ENCODE measurements at regions not wholly inside any gene's neighbourhood (a gene's known extent, or its start where the extent isn't known, plus 50 kb on each side); places are given as distances from the start of the nearest gene placed in this dataset.

DNA sequence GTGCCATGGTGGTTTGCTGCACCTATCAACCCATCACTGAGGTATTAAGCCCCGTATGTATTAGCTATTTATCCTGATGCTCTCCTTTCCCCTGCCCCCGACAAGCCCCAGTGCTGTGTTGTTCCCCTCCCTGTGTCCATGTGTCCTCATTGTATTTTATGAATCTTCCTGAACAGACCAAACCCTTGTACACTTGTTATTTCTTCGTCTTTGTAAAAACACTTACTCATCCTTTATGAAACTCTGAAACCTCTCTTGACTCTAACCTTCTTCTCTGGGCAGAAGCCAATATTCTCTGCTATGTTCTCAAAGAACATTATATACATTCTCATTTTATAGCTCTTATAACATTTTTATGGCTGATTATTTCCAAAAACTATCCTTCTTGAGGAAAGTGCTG lies 746.9 kb downstream of the EFNB2 start:
- H3K4me3 ChIP-seq (ENCODE audit: low read depth, low read length), result no peak overlapping the region
- TF ChIP-seq, protein P1, sequence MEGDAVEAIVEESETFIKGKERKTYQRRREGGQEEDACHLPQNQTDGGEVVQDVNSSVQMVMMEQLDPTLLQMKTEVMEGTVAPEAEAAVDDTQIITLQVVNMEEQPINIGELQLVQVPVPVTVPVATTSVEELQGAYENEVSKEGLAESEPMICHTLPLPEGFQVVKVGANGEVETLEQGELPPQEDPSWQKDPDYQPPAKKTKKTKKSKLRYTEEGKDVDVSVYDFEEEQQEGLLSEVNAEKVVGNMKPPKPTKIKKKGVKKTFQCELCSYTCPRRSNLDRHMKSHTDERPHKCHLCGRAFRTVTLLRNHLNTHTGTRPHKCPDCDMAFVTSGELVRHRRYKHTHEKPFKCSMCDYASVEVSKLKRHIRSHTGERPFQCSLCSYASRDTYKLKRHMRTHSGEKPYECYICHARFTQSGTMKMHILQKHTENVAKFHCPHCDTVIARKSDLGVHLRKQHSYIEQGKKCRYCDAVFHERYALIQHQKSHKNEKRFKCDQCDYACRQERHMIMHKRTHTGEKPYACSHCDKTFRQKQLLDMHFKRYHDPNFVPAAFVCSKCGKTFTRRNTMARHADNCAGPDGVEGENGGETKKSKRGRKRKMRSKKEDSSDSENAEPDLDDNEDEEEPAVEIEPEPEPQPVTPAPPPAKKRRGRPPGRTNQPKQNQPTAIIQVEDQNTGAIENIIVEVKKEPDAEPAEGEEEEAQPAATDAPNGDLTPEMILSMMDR (IDR thresholded peaks at IDR 0.05; ENCODE audit: control insufficient read depth, extremely low read depth, insufficient read depth), result no peak
- DNase-seq (ENCODE audit: low read depth), result no peak

GRCh38 chr13:105787632-105788031 lies 747.8 kb downstream of the EFNB2 start:
- no peak overlapping the region for H3K4me3 ChIP-seq (ENCODE audit: low read depth, low read length)
- DNase-seq (ENCODE audit: low read depth), result peak; percentile 81
- TF ChIP-seq, protein P1 (IDR thresholded peaks at IDR 0.05; ENCODE audit: control insufficient read depth, extremely low read depth, insufficient read depth), result no peak

GRCh38 chr13:105785436-105785835 lies 750.0 kb downstream of the EFNB2 start:
- TF ChIP-seq, protein P1 (IDR thresholded peaks at IDR 0.05; ENCODE audit: control insufficient read depth, extremely low read depth, insufficient read depth), result no peak
- DNase-seq (ENCODE audit: low read depth), result no peak
- H3K4me3 ChIP-seq (ENCODE audit: low read depth, low read length), result no peak overlapping the region

GRCh38 chr13:105783261-105783660 lies 752.2 kb downstream of the EFNB2 start:
- DNase-seq (ENCODE audit: low read depth), result no peak
- TF ChIP-seq, protein P1 (IDR thresholded peaks at IDR 0.05; ENCODE audit: control insufficient read depth, extremely low read depth, insufficient read depth), result no peak
- no peak overlapping the region for H3K4me3 ChIP-seq (ENCODE audit: low read depth, low read length)

DNA sequence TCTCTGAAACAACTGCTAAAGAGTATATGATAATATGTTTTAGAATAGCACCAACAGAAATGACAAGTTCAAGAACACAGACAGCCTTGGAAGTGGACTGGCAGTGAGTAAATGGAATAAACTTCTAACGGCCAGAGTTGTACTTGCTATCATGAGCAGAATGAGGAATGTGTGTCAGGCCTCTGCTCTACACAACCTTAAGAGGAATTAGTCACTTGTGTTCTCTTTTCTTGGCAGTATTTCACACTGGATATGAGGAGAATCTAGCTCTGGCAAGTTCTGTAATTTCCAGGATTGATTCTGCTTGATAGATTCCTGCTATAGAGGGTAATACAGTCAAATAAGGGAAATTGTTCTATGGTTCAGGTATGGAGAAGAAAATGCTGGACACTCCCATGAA lies 757.3 kb downstream of the EFNB2 start:
- TF ChIP-seq, protein P1 (IDR thresholded peaks at IDR 0.05; ENCODE audit: control insufficient read depth, extremely low read depth, insufficient read depth), result no peak
- no peak for DNase-seq (ENCODE audit: low read depth)
- H3K4me3 ChIP-seq (ENCODE audit: low read depth, low read length), result no peak overlapping the region

- H3K4me3 ChIP-seq (ENCODE audit: low read depth, low read length), result no peak overlapping the region
- TF ChIP-seq, protein P1 (IDR thresholded peaks at IDR 0.05; ENCODE audit: control insufficient read depth, extremely low read depth, insufficient read depth), result no peak
- DNase-seq (ENCODE audit: low read depth), result no peak
These were observed 760.6 kb downstream of the EFNB2 start for GRCh38 chr13:105774739-105775460.

All from LNCaP clone FGC (cell line).